ENCODE measurements at regions not wholly inside any gene's neighbourhood (a gene's known extent, or its start where the extent isn't known, plus 50 kb on each side); places are given as distances from the start of the nearest gene placed in this dataset.

DNA sequence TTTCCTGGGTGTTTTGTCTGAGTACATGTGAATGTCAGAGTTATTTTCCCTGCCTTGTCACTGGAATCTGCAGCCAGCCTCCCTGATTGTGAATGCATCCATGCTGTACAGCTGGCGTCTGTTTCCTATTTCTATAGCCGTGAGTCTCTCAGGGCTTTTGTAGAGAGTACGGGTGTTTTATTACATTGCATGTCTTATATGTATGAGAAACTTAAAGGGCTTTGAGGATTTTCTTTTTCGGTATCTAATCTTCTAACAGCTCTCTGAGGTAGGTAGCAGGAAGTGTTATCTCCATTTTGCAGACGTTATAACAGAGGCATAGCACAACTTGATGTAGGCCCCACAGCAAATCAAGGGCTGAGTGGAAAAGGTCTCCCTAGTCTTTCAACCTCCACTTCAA is 272.9 kb downstream of the PRL start:
- TF ChIP-seq, protein P1, sequence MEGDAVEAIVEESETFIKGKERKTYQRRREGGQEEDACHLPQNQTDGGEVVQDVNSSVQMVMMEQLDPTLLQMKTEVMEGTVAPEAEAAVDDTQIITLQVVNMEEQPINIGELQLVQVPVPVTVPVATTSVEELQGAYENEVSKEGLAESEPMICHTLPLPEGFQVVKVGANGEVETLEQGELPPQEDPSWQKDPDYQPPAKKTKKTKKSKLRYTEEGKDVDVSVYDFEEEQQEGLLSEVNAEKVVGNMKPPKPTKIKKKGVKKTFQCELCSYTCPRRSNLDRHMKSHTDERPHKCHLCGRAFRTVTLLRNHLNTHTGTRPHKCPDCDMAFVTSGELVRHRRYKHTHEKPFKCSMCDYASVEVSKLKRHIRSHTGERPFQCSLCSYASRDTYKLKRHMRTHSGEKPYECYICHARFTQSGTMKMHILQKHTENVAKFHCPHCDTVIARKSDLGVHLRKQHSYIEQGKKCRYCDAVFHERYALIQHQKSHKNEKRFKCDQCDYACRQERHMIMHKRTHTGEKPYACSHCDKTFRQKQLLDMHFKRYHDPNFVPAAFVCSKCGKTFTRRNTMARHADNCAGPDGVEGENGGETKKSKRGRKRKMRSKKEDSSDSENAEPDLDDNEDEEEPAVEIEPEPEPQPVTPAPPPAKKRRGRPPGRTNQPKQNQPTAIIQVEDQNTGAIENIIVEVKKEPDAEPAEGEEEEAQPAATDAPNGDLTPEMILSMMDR (IDR thresholded peaks at IDR 0.05) = no peak
- no peak for TF ChIP-seq POLR2A (IDR thresholded peaks at IDR 0.05)
